Dedifferentiated amniotic fluid mesenchymal stem cell (primary cell): ENCODE measurements at regions not wholly inside any gene's neighbourhood (a gene's known extent, or its start where the extent isn't known, plus 50 kb on each side); places are given as distances from the start of the nearest gene placed in this dataset.
A peak's percentile ranks its signal among the peaks of the same experiment; 100 is the strongest.
"Not testable (repeated sequence)": the region's sequence is repeated elsewhere in the genome, so short reads cannot be mapped to it uniquely, and the experiment has no call there.

ENCODE experiments used
- DNase-seq: peaks from one replicate; pipeline ENCODE4 v3.0.0-alpha.2; 2016; ENCODE audit errors: extremely low spot score

DNA sequence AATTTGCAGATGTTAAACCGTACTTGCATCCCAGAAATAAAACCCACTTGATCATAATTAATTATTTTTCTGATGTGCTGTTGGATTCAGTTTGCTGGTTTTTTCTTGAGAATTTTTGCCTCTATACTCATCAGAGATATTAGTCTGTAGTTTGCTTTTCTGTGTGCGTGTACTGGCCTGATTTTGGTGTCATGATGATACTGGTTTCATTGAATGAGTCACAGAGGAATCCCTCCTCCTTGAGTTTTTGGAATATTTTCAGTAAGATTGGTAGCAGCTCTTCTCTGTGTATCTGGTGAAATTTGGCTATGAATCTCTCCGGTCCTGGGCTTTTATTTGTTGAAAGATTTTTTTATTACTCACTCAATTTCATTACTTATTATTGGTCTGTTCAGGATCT is 100.4 kb upstream of the PMCH start:
- DNase-seq, result peak; percentile 32

DNA sequence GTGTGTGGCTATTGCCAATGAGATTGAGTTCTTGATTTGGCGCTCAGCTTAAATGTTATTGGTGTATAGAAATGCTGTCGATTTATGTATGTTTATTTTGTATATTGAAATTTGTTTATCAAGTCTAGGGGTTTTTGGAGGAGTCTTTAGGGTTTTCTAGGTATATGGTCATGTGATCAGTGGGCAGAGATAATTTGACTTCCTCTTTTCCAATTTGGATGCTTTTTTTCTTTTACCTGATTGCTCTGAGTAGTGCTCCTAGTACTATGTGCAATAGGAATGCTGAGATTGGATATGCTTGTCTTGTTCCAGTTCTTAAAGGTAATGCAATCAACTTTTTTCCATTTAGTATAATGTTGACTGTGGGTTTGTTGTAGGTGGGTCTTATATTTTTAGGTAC is 99.8 kb upstream of the PMCH start:
- no peak for DNase-seq

DNA sequence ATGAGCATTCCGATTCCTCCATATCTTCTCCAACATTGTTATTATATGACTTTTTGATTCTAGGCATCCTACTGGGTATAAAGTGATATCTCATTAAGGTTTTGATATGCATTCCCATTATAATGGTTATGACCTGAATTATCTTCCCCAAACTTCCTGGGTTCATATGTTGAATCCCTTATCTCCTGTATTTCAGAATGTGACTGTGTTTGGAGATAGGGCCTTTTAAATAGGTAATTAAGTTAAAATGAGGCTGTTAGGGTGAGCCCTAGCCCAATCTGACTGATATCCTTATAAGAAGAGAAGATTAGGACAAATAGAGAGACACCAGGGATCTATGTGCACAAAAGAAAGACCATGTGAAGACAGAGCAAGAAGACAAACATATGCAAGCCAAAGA is 96.9 kb upstream of the PMCH start:
- no peak for DNase-seq

DNA sequence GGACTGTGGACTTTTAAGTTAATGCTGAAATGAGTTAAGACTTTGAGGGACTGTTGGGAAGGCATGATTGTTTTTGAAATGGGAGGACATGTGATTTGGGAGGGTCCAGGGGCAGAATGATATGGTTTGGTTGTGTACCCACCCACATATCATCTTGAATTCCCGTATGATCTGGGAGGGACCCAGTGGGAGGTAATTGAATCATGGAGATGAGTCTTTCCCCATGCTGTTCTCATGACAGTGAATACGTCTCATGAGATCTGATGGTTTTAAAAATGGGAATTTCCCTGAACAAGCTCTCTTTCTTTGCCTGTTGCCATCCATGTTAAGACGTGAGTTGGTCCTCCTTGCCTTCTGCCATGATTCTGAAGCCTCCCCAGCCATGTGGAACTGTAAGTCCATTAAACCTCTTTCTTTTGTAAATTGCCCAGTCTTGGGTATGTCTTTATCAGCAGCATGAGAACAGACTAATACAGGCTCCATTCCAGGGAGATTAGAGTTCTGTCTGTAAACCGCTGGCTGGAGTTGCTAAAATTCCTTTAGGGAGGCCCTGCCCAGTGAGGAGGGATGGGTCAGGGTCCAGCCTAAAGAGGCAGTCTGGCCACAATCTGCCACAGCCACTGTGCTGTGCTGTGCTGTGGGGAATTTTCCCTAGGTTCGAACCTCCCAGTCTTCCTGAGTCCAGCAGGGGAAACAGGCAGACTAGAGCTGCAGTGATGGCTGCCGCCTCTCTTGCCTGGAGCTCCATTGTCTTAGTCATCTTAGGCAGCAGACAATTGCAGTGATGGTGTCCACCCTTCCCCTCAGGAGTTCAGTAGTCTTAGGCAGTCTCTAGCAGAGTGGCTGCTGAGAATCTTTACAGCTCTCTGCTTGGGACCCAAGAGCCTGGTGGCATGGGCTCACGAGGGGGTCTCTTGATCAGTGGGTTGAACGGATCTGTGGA is 94.1 kb upstream of the PMCH start:
- DNase-seq, result peak; percentile 14

DNA sequence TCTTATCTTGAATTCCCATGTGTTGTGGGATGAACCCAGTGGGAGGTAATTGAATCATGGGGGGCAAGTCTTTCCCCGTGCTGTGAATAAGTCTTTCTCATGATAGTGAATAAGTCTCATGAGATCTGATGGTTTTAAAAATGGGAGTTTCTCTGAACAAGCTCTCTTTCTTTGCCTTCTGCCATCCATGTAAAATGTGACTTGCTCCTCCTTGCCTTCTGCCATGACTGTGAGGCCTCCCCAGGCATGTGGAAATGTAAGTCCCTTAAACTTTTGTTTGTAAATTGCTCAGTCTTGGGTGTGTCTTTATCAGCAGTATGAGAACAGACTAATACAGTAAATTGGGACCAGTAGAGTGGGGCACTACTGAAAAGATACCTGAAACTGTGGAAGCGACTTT is 92.1 kb upstream of the PMCH start:
- DNase-seq, result not testable (repeated sequence)

DNA sequence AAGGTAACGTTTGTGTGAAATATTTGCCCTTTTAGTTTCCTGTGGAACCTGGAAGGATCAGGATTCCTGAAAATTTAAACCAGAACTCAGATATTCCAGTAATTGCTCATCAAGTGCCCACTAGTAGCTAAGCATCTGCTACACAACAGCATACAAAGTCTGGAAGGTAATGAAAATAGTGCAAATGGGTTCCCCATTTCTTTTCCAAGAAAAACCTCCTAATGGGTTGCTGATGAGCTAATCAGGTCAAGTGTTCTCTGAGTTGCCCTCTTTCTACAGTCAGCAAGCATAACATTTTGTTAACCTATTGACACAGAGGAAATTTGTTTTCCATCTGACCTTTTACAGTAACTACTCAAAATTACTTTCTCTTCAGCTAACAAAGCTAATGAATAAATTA is 83.6 kb upstream of the PMCH start:
- no peak for DNase-seq

DNA sequence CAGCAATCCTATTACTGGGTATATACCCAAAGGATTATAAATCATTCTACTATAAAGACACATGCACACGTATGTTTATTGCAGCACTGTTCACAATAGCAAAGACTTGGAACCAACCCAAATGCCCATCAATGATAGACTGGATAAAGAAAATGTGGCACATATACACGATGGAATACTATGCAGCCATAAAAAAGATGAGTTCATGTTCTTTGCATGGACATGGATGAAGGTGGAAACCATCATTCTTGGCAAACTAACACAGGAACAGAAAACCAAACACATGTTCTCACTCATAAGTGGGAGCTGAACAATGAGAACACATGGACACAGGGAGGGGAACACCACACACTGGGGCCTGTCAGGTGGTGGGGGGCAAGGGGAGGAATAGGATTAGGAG is 58.1 kb upstream of the PMCH start:
- not testable (repeated sequence) for DNase-seq

DNA sequence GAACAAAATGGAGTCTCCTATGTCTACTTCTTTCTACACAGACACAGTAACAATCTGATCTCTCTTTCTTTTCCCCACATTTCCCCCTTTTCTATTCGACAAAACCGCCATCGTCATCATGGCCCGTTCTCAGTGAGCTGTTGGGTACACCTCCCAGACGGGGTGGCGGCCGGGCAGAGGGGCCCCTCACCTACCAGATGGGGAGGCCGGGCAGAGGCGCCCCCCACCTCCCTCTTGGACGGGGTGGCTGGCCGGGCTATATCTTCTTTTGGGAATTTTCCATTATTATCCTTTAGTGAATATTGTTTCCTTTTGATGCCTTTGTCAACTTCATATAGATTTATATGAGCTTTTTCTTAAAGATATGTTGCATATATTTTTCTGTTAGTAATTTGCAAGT is 53.4 kb upstream of the PMCH start:
- DNase-seq, result not testable (repeated sequence)

DNA sequence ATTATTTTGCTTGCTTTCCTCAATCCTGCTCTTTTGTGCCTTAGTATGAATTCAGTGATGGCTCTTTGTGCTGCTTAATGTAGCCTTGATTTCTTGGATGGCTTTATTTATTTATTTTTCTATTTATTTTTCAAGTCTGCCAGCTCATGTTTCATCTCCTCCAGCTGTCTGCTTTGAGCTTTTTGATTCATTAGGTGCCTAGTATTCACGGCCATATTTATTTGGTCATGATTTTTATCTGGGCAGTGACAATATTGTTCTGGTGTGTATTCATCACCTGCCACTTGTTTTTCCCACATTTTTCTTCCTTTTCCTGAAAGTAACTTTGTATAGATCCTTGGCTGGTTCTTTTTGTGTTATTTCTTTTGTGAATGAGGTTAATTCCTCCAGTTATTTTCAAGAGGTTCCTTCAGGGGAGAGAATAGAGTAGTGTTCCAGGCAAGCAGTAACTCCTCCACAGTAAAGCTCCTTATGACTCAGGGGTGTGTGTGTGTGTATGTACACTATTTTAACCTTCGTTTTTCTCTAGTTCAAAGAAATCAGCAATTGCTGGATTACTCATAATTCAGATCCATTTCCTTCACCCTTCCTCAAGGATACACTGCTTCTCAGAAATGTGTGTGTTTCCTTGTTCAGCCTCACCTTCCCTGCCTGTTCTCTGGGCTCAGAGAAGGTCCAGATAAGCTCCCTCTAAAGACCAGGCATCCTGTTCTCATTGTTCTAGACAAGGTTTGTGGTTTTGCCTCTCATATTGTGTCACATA is 51.6 kb upstream of the PMCH start:
- DNase-seq, result no peak
